Posterior cingulate gyrus (tissue), 11 donors: ENCODE measurements at regions not wholly inside any gene's neighbourhood (a gene's known extent, or its start where the extent isn't known, plus 50 kb on each side); places are given as distances from the start of the nearest gene placed in this dataset.
"Not testable (repeated sequence)": the region's sequence is repeated elsewhere in the genome, so short reads cannot be mapped to it uniquely, and the experiment has no call there.

Experiments used
- DNase-seq, 10 donors: peaks; one replicate each; pipeline versions ENCODE4 v3.0.0 to v3.0.0-alpha.2; 2020 to 2021; ENCODE audit warnings: mixed read lengths in 3 of 10
- intact Hi-C: fragments of 100-400 bp; cut with DNase I; formaldehyde crosslinking; loops from one replicate; pipeline ENCODE4 v1.15.1; 2023

DNA sequence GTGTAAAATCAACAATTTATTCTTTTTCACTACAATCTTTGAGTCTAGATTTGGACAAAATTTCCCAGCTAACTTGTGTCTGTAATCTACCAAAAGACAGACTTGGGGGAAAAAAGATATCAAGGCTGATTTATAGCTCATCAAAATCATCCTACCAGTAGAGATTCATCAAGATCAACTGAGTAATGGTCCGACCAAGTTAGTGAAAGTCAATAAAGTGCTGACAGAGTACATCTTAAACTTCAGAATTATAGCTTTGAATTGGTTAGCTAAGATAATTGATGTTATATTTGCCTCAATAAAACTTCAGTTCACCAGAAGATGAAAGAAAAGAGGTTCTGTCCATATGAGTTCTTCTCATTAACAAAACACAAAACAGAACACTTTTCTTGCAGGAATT, 207.1 kb upstream of the KYNU start:
- DNase-seq: no peak
- intact Hi-C loops: no loop called here

DNA sequence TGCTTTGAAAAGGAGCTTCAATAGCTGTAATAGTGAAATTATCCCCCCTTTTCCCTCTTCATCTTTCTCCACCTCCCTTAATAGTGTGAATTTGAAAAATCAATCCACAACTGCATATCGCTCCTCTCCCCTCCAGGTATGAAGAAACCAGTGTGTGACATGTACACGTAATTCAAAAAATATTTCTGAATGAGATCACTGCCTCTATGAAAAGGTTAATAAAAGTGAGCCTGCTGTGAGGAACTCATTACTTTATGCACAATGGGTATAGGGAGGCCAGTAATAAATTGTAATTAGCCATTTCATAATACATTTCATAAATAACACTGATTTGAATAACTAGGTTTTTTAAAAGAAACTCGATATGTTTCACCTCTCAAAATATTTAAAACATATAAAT, 209.0 kb upstream of the KYNU start:
- no peak for DNase-seq
- intact Hi-C loops: no loop called here

DNA sequence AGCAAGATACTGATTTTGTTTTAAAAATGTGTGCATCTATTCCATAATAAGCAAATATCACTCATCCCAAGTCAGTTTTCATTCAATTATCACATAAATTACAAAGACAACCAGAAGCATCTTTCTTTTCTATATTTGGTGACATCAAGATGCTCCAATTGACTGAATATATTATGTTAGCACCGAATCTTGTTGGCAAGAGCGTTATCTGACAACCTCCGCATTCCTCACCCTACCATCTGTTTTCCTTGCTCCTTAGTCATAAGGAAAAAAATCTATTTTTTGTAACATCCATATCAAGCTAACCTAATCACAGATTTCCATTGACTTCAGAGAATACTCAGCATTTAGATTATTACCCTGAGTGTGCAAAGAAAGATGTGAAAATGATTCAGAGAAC, 212.2 kb upstream of the KYNU start:
- intact Hi-C loops: no loop called here
- DNase-seq: peak in 1 of 10 donors; percentile 27

DNA sequence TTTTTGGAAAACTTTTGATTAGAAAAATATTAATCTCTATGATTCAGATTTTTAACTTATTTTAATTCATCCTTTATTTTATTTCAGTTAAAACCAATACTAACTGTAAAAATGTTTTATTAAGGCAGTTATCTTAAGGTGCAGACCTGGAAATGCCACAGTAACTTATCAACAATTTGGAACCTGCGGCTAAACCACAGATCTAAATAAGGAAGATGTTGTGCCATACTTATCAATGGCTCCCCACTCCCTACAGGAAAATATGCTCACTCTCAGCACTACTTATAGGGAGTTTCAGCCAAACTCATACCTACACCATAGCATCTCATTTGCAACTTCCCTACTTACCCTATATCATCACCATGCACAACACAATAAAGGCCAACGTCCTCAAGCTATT, 226.9 kb upstream of the KYNU start:
- intact Hi-C loops: no loop called here
- no peak for DNase-seq

DNA sequence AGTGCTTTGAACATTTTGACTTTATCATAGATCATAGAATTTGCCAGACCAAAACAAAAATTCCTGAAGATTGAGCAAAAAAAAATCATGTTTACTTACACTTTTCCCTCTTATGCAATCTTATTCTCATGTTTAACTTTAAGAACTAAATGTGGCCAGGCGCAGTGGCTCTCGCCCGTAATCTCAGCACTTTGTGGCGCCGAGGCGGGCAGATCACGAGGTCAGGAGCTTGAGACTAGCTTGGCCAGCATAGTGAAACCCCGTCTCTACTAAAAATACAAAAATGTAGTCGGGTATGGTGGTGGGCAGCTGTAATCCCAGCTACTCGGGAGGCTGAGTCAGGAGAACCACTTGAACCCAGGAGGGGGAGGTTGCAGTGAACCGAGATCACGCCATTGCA, 227.9 kb upstream of the KYNU start:
- intact Hi-C loops: no loop called here

DNA sequence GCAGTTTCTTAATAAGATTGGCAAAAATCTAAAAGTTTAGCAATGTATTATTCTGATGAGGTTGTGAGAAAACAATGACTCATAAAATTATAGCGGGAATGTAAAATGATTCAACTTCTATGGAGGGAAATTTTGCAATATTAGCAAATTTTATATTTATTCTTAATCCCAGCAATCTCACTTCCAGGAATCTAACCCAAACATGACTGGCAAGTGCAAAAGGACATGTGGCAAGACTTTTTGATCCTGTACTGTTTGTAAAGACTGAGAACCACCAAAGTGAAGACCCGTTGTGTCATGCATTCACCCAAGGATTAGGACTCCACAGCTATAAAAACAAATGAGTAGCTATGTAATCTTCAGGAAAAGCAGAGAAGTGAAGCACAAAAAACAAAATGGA, 234.8 kb upstream of the KYNU start:
- DNase-seq: no peak
- intact Hi-C loops: no loop called here

More for the DNA sequence above, 227.9 kb upstream of the KYNU start:
- peak in 1 of 10 donors; percentile 62 for DNase-seq

DNA sequence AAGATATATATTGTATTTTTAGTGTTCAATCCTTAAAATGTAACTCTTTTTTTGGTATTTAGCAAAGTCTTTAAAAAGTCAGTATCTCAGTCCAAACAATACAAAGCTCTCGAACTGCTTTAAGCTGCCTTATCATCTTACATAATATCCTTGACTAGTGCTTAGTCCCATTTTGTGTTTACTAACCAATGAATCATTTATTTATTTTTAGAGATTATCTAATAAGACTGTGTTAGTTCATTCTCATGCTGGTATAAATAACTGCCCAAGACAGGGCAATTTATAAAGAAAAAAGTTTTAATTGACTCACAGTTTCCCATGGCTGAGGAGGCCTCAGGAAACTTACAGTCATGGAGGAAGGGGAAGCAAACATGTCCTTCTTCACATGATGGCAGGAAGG, 248.3 kb upstream of the KYNU start:
- intact Hi-C loops: no loop called here
- DNase-seq: no peak

DNA sequence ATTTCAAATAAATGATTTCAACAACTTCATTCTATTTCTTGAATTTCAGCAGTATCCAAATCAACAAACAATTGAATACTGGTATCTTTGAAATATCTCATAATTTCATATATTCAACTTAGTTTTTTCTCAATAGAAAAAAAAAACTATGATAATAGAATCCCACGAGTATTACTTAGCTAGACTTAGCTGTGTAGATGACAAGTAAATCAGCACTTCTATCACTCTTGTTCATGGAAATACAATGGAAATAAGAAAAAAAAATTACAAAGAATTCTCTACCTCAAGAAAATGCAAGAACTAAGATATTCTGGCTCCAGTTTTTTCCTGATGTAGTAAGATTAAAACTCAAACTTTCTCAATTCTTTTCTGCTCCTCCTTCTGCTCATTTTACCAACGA, 256.2 kb upstream of the KYNU start:
- intact Hi-C loops: no loop called here

DNA sequence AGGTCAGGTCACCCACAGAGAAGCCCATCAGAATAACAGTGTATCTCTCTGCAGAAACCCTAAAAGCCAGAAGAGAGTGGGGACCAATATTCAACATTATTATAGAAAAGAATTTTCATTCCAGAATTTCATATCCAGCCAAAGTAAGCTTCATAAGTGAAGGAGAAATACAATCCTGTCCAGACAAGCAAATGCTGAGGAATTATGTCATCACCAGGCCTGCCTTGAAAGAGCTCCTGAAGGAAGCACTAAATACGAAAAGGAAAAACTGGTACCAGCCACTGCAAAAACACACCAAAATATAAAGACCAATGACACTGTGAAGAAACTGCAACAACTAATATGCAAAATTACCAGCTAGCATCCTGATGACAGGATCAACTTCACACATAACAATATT, 260.0 kb upstream of the KYNU start:
- DNase-seq: no peak
- intact Hi-C loops: no loop called here

More for the DNA sequence above, 256.2 kb upstream of the KYNU start:
- no peak for DNase-seq

DNA sequence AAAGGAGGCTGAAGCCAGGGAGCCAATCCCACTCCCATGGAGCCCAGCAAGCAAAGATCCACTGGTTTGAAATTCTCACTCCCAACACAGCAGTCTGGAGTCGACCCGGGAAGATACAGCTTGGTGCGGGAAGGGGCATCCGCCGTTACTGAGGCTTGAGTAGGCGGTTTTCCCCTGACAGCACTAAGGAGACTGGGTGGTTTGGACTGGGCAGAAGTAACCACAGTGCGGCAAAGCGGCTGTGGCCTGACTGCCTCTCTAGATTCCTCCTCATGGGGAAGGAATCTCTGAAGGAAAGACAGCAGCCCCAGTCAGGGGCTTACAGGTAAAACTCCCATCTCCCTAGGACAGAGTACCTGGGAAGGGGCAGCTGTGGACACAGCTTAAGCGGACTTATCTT, 261.6 kb upstream of the KYNU start:
- intact Hi-C loops: no loop called here
- no peak for DNase-seq

DNA sequence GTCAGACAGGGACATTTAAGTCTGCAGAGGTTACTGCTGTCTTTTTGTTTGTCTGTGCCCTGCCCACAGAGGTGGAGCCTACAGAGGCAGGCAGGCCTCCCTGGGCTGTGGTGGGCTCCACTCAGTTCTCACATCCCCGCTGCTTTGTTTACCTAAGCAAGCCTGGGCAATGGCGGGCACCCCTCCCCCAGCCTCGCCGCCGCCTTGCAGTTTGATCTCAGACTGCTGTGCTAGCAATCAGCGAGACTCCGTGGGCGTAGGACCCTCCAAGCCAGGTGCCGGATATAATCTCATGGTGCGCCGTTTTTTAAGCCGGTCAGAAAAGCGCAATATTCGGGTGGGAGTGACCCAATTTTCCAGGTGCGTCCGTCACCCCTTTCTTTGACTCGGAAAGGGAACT, 264.3 kb upstream of the KYNU start:
- peak in 2 of 10 donors; percentile 49 to 59 for DNase-seq
- intact Hi-C loops: not testable (repeated sequence)

DNA sequence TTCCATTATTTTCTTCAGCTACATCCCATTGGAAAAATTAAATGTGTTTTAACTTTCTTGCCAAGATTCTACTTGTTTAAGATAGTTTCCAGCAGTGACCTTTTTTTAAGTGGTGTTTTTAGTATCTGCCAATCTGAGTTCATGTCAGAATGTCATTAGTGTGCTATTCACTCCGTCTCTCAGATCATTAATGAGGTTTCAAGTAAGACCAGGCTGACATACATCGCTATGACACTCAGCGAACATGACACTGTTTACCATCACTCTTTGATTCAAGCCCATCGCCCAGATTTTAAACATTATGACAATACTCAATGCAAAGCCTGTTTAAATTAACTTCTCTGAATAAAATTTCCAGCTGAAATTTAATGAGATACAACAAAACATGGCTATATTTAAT, 272.0 kb upstream of the KYNU start:
- intact Hi-C loops: no loop called here
- no peak for DNase-seq

DNA sequence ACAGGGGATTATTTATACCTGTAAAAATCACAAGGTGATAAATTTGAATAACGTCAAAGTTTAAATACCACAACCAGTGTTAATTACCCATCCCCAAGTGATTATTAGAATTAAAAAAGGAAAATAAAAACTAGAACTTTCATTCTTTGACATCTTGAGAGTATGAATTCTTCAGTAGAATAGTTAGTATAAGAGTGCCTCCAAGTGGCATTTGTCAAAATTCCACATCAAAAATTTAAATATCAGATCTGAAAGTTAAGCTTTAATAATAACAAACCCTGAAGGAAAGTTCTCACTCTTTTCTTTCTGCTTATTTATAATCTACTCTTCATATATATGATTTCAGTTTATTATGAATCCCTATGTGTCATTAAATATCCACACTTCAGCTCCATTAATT, 273.7 kb upstream of the KYNU start:
- no peak for DNase-seq
- intact Hi-C loops: no loop called here

DNA sequence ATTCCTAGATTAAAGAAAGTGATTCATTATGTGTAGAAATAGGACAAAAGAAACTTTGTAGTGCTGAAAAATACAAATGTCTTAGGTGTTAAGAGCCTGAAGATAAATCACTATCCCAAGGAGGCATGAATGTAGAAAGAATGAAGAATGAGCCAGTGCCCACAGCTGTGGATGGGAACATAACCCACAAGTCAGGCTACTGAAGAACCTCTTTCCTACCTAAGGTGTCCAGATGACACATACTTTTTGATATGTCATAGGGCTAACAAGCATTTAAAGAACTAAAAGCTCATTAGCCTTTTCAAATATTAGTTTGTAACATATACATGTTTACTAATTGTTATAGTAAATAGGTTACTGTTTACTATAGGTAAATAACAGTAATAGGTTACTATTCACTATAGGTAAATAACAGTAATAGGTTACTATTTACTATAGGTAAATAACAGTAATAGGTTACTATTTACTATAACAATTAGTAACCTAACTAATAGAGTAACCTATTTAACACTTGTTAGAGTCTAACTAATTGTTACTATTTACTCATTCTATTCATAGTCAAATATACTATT, 275.0 kb upstream of the KYNU start:
- DNase-seq: no peak
- intact Hi-C loops: no loop called here

DNA sequence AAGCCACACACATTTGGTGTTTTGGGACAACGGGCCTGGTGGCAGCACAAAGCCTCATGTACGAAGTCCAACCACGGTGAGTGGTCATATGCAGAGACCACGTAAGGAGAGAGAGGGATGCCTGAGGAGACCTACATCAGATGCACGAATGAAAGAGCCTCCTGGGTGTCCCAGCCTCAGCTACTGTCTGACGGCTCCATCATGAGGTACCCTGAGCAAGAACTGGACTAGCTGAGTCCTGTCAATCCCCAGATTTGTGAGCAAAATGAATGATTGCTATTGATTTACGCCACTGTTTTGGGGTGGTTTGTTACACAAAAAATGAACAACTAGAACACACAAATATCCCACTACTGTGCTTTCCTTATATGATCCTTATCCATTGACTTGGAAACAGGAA, 275.7 kb upstream of the KYNU start:
- intact Hi-C loops: no loop called here

DNA sequence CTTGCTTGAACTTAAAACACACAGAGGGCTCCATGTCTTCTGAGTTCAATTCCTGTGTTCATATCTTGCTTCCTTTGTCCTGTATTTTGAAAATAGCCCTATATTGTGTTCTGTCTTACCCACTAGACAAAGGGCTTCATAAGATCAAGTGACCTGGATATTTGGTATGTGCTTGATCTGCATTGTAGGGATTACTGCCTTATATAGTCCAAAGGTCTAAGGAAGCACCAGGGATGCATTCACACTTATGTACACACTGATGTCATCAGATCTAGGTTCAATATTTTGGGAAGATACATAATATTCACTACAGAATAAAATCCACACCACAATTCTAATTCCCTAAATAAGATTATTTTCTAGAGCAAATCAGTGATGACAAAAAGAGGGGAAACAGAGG, 278.0 kb upstream of the KYNU start:
- no peak for DNase-seq
- intact Hi-C loops: no loop called here

More for the DNA sequence above, 275.7 kb upstream of the KYNU start:
- peak in 1 of 10 donors; percentile 55 for DNase-seq

DNA sequence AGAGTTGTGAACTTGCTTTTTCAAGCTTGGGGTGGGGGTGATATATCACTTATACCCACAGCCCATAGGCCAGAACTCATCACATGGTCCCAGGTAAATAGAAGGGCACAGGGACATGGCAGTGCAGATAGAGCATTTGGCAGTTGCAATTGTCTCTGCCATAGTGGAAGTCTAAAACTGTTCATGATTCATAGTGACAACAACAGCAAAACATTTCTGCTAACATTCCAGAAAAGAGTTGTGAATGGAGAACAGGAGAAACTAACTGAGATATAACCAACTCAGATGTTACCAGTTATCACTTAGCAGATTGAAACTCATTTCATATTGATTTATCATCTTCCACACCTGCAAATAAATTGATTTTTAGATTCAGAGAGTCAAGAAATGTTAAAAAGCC, 278.6 kb upstream of the KYNU start:
- intact Hi-C loops: no loop called here
- no peak for DNase-seq

DNA sequence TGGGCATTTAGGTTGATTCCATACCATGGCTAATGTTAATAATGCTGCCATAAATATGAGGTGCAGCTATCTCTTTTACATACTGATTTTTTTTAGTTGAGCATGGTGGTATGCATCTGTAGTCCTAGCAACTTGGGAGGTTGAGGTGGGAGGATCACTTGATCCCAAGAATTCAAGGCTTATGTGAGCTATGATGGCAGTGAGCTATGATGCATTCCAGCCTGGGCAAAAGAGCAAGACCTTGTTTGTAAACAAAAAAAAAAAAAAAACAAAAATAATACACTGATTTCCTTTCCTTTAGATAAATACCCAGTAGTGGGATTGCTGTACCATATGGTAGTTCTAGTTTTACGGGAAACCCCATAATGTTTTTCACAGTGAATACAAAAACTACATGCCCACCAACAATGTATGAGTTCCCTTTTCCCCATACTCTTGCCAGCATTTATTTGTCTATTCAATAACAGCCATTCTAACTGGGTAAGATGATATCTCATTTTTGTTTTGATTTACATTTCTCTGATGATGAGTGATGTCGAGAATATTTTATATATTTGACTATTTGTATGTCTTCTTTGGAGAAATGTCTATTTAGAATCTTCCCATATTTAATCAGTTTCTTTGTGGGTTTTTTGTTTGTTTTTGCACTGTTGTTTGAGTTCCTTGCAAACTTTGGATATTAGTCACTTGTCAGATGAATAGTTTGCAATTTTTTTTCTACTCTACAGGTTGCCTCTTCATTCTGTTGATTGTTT, 281.0 kb upstream of the KYNU start:
- intact Hi-C loops: no loop called here
- no peak for DNase-seq

DNA sequence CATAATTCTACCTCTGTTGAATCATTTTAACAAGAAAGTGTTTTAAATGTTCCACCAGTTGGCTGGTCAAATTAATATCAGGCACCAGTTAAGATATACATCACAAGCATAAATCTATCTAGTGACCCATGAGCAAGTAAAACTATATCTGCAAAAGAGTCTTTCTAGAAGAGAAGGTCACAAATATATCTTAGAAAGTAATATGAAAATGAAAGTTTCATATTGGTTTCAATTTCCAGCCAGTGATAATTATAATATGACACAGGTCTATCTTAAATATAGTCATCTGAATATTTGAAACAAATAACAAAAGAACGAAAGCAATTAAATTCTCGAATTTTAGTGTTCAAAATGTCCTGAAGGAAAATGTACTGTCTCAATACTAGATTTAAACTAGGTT, 282.5 kb upstream of the KYNU start:
- intact Hi-C loops: no loop called here
- no peak for DNase-seq

DNA sequence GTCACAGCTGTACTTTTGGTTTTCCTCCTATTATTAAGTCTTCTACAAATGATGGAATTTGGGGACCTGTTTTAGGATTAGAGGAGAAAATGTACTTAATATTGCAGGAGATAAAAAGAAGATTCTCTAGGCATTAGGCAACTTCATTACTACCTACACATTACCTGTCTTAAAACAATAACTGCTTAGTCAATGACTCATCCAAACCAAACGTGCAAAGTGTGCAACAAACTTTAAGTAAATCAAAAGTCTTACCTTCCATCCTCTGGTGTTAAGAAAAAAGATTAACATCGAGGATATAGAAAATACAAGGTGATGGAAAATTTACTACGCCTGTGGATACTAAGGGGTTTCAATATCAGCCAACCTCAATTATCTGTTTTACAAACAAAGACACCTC, 285.3 kb upstream of the KYNU start:
- intact Hi-C loops: no loop called here

DNA sequence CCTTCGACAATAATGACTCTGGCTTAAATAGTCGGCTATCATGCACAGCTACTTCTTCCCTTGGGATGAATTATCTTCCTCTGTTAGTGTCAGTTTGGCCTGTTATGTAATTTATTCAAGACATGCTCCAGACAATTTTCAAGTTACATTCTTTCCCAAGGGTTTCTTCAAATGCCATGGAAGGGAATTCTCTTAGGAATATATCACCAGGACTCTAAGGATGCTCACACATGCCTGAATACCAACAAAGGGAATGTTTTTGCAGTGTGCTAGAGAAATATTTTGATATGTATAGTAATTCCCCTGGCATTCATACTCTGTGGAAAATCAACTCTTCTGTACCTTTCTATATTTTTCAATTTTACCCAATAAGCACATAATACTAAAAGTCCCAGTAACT, 286.0 kb upstream of the KYNU start:
- intact Hi-C loops: no loop called here
- DNase-seq: no peak

More for the DNA sequence above, 285.3 kb upstream of the KYNU start:
- no peak for DNase-seq

DNA sequence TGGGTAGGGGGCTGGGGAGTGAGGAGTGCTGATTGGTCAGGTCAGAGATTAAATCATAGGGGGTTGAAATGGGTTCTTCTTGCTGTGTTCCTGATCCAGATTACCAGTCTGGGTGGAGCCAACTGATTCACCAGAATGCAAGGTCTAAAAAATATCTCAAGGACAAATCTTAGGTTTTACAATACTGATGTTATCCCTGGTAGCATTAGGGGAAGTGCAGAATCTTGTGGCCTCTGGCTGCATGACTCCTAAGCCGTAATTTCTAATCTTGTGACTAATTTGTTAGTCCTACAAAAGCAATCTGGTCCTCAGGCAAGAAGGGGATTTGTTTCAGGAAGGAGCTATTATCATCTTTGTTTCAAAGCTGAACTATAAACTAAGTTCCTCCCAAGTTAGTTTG, 289.2 kb upstream of the KYNU start:
- no peak for DNase-seq
- intact Hi-C loops: no loop called here
